ENCODE measurements at regions not wholly inside any gene's neighbourhood (a gene's known extent, or its start where the extent isn't known, plus 50 kb on each side); places are given as distances from the start of the nearest gene placed in this dataset.
"Not testable (repeated sequence)": the region's sequence is repeated elsewhere in the genome, so short reads cannot be mapped to it uniquely, and the experiment has no call there.

- not testable (repeated sequence) for TF ChIP-seq BHLHE40 (IDR thresholded peaks at IDR 0.05; ENCODE audit: borderline replicate concordance); SP1 (IDR thresholded peaks at IDR 0.05); HDGF (IDR thresholded peaks at IDR 0.05; ENCODE audit: borderline replicate concordance); LEF1 (IDR thresholded peaks at IDR 0.05; ENCODE audit: borderline replicate concordance); FOXA1 (IDR thresholded peaks at IDR 0.05)
Measured at GRCh38 chr3:166423824-166424513, 586.7 kb upstream of the BCHE start.
